ENCODE measurements at regions not wholly inside any gene's neighbourhood (a gene's known extent, or its start where the extent isn't known, plus 50 kb on each side); places are given as distances from the start of the nearest gene placed in this dataset.

GRCh38 chr2:225742487-225742886 is 343.0 kb downstream of the NYAP2 start:
- H2AFZ ChIP-seq: no peak overlapping the region
- peaks cover 9% of the 10 kb centered on the region; the same call in 1 of the 2 replicates for H3K4me1 ChIP-seq (ENCODE audit: insufficient read depth)
- no peak for TF ChIP-seq EZH2 (IDR thresholded peaks at IDR 0.05; ENCODE audit: insufficient read depth, poor library complexity, severe bottlenecking)
- TF ChIP-seq EZH2phosphoT487 (IDR thresholded peaks at IDR 0.05; ENCODE audit: insufficient read depth, low read depth): no peak
- H3K27me3 ChIP-seq (replicated peaks; ENCODE audit: insufficient read depth): no peaks in the 10 kb centered on the region
- no peak for DNase-seq
- WGBS, 2 experiments (ENCODE audit: low coverage in 1 of 2, low lambda C conversion rate in 2 of 2, missing lambda C conversion rate in 2 of 2): 91 to 98% methylated on average over 2 of the region's 2 CpGs
- H3K9me3 ChIP-seq (ENCODE audit: low read depth): no peaks in the 10 kb centered on the region
- no peak overlapping the region for H3K27ac ChIP-seq
- H3K79me2 ChIP-seq (ENCODE audit: insufficient read depth): no peaks in the 10 kb centered on the region
- H3K9ac ChIP-seq: no peak overlapping the region
- H4K20me1 ChIP-seq (ENCODE audit: insufficient read depth): no peaks in the 10 kb centered on the region
- peaks cover 5% of the 10 kb centered on the region; the same call in 1 of the 2 replicates for H3F3A ChIP-seq (ENCODE audit: insufficient read depth)
- H3K36me3 ChIP-seq (ENCODE audit: low read depth): no peaks in the 10 kb centered on the region
- H3K4me2 ChIP-seq (ENCODE audit: unreplicated experiment): no peak overlapping the region
- no peak overlapping the region for H3K4me3 ChIP-seq
- H3K9me2 ChIP-seq (ENCODE audit: insufficient read depth): no peaks in the 10 kb centered on the region
- in situ Hi-C loops (cut with MboI): no loop called here

- peaks cover 10% of the 10 kb centered on the region for H3F3A ChIP-seq (ENCODE audit: insufficient read depth)
- H3K27me3 ChIP-seq (replicated peaks; ENCODE audit: insufficient read depth): no peaks in the 10 kb centered on the region
- H4K20me1 ChIP-seq (ENCODE audit: insufficient read depth): no peaks in the 10 kb centered on the region
- no peak overlapping the region for H3K4me3 ChIP-seq
- peak; percentile 2 for DNase-seq
- WGBS, 2 experiments (ENCODE audit: low coverage in 1 of 2, low lambda C conversion rate in 2 of 2, missing lambda C conversion rate in 2 of 2): 32 to 43% methylated on average over 3 of the region's 3 CpGs
- TF ChIP-seq EZH2 (IDR thresholded peaks at IDR 0.05; ENCODE audit: insufficient read depth, poor library complexity, severe bottlenecking): no peak
- no peak for TF ChIP-seq EZH2phosphoT487 (IDR thresholded peaks at IDR 0.05; ENCODE audit: insufficient read depth, low read depth)
- H3K4me2 ChIP-seq (ENCODE audit: unreplicated experiment): no peak overlapping the region
- in situ Hi-C loops (cut with MboI): no loop called here
- H3K4me1 ChIP-seq (ENCODE audit: insufficient read depth): peaks cover 30% of the 10 kb centered on the region
- no peak overlapping the region for H3K27ac ChIP-seq
- no peaks in the 10 kb centered on the region for H3K36me3 ChIP-seq (ENCODE audit: low read depth)
- no peak overlapping the region for H3K9ac ChIP-seq
- H3K9me2 ChIP-seq (ENCODE audit: insufficient read depth): no peaks in the 10 kb centered on the region
- H3K9me3 ChIP-seq (ENCODE audit: low read depth): no peaks in the 10 kb centered on the region
- no peak overlapping the region for H2AFZ ChIP-seq
- no peaks in the 10 kb centered on the region for H3K79me2 ChIP-seq (ENCODE audit: insufficient read depth)
Measured at GRCh38 chr2:225740086-225740485, 340.6 kb downstream of the NYAP2 start.

GRCh38 chr2:225739328-225739727 is 339.8 kb downstream of the NYAP2 start:
- Histone ChIP-seq H3F3A (ENCODE audit: insufficient read depth) (peaks cover 10% of the 10 kb centered on the region), H3K9me3 (ENCODE audit: low read depth) (no peaks in the 10 kb centered on the region), H3K27ac (no peak overlapping the region), H3K9ac (no peak overlapping the region), H3K4me3 (no peak overlapping the region), H3K27me3 (replicated peaks; ENCODE audit: insufficient read depth) (no peaks in the 10 kb centered on the region), H2AFZ (no peak overlapping the region), H3K79me2 (ENCODE audit: insufficient read depth) (no peaks in the 10 kb centered on the region), H4K20me1 (ENCODE audit: insufficient read depth) (no peaks in the 10 kb centered on the region), H3K4me2 (ENCODE audit: unreplicated experiment) (no peak overlapping the region), H3K9me2 (ENCODE audit: insufficient read depth) (no peaks in the 10 kb centered on the region), H3K4me1 (ENCODE audit: insufficient read depth) (peaks cover 30% of the 10 kb centered on the region), H3K36me3 (ENCODE audit: low read depth) (no peaks in the 10 kb centered on the region)
- 96 to 100% methylated on average over 2 of the region's 2 CpGs for WGBS, 2 experiments (ENCODE audit: low coverage in 1 of 2, low lambda C conversion rate in 2 of 2, missing lambda C conversion rate in 2 of 2)
- DNase-seq: no peak
- in situ Hi-C loops (cut with MboI): no loop called here
- no peak for TF ChIP-seq EZH2phosphoT487 (IDR thresholded peaks at IDR 0.05; ENCODE audit: insufficient read depth, low read depth)
- TF ChIP-seq EZH2 (IDR thresholded peaks at IDR 0.05; ENCODE audit: insufficient read depth, poor library complexity, severe bottlenecking): no peak

- Histone ChIP-seq H3K9me3 (ENCODE audit: low read depth) (no peaks in the 10 kb centered on the region), H3K79me2 (ENCODE audit: insufficient read depth) (no peaks in the 10 kb centered on the region), H3K4me2 (ENCODE audit: unreplicated experiment) (no peak overlapping the region), H3K36me3 (ENCODE audit: low read depth) (no peaks in the 10 kb centered on the region), H3K9me2 (ENCODE audit: insufficient read depth) (no peaks in the 10 kb centered on the region), H2AFZ (no peak overlapping the region), H3K9ac (no peak overlapping the region), H3F3A (ENCODE audit: insufficient read depth) (peaks cover 10% of the 10 kb centered on the region), H4K20me1 (ENCODE audit: insufficient read depth) (no peaks in the 10 kb centered on the region), H3K27me3 (replicated peaks; ENCODE audit: insufficient read depth) (no peaks in the 10 kb centered on the region), H3K4me3 (no peak overlapping the region), H3K4me1 (ENCODE audit: insufficient read depth) (peaks cover 30% of the 10 kb centered on the region), H3K27ac (no peak overlapping the region)
- WGBS, 2 experiments (ENCODE audit: low coverage in 1 of 2, low lambda C conversion rate in 2 of 2, missing lambda C conversion rate in 2 of 2): 94 to 96% methylated on average over 1 of the region's 1 CpG
- in situ Hi-C loops (cut with MboI): no loop called here
- TF ChIP-seq EZH2phosphoT487 (IDR thresholded peaks at IDR 0.05; ENCODE audit: insufficient read depth, low read depth): no peak
- no peak for TF ChIP-seq EZH2 (IDR thresholded peaks at IDR 0.05; ENCODE audit: insufficient read depth, poor library complexity, severe bottlenecking)
- DNase-seq: no peak
Measured at GRCh38 chr2:225738735-225739134, 339.2 kb downstream of the NYAP2 start.

- Histone ChIP-seq H3F3A (ENCODE audit: insufficient read depth) (peaks cover 10% of the 10 kb centered on the region), H3K9ac (no peak overlapping the region), H2AFZ (no peak overlapping the region), H3K27ac (no peak overlapping the region), H4K20me1 (ENCODE audit: insufficient read depth) (no peaks in the 10 kb centered on the region), H3K4me2 (ENCODE audit: unreplicated experiment) (no peak overlapping the region), H3K4me1 (ENCODE audit: insufficient read depth) (peaks cover 30% of the 10 kb centered on the region), H3K9me2 (ENCODE audit: insufficient read depth) (no peaks in the 10 kb centered on the region), H3K27me3 (replicated peaks; ENCODE audit: insufficient read depth) (no peaks in the 10 kb centered on the region), H3K9me3 (ENCODE audit: low read depth) (no peaks in the 10 kb centered on the region), H3K36me3 (ENCODE audit: low read depth) (no peaks in the 10 kb centered on the region), H3K4me3 (no peak overlapping the region), H3K79me2 (ENCODE audit: insufficient read depth) (no peaks in the 10 kb centered on the region)
- TF ChIP-seq EZH2 (IDR thresholded peaks at IDR 0.05; ENCODE audit: insufficient read depth, poor library complexity, severe bottlenecking): no peak
- 31% methylated on average over 1 of the region's 1 CpG for WGBS, 2 experiments (ENCODE audit: low coverage in 1 of 2, low lambda C conversion rate in 2 of 2, missing lambda C conversion rate in 2 of 2)
- DNase-seq: peak; percentile 46
- in situ Hi-C loops (cut with MboI): no loop called here
Measured at GRCh38 chr2:225737556-225737955, 338.0 kb downstream of the NYAP2 start.

Measured in GM23248 (cell line).